Spleen (tissue), 7 donors: ENCODE measurements at regions not wholly inside any gene's neighbourhood (a gene's known extent, or its start where the extent isn't known, plus 50 kb on each side); places are given as distances from the start of the nearest gene placed in this dataset.
"Not testable (repeated sequence)": the region's sequence is repeated elsewhere in the genome, so short reads cannot be mapped to it uniquely, and the experiment has no call there.

ENCODE experiments used
- CTCF ChIP-seq, 11 experiments: fragments of 200-600 bp in 7 of 11; fragments of 450-650 bp in 4 of 11; sonication (generic) in 4 of 11; IDR thresholded peaks in 8 of 11; conservative IDR thresholded peaks in 3 of 11; 1 replicate in 7 of 11; 2 replicates in 4 of 11; pipeline versions ENCODE4 v1.4.0 to v1.8.0; 2016 to 2021; ENCODE audit warnings: antibody characterized with exemption in 11 of 11, inconsistent platforms in 4 of 11, mild to moderate bottlenecking in 1 of 11
- POLR2AphosphoS5 ChIP-seq, 3 donors: sonication (generic); formaldehyde crosslinking; IDR thresholded peaks; one replicate each; pipeline ENCODE4 v1.5.1; 2017; ENCODE audit warnings: antibody characterized with exemption in 3 of 3
- donor health status: DM: no; HTN: no; CAD: no; lungs with moderate emphysema.
- donor health status: DM: no; HTN: no; CAD: no.
- donor health status: DM: no; HTN: no; CAD: no.

DNA sequence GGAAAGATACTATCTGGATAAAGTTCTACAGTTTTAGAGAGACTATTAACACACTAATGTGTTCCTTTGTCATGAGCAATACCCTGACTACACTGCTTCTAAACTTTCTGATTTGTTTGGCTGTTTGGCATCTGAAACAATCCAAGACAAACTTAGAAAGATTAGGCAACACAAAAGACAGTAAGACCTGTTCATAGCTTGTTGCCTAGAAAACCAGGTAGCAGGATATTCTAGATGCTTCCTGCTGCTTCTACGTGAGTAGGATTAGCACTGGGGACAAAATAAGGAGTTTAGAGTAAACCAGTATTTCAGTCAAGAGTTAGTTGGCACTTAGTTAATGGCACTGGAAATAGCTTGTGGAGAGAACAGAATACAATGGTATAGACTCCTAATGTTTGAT, 256.5 kb downstream of the ZNF37A start:
- TF ChIP-seq CTCF (IDR thresholded peaks at IDR 0.05 in 8 of 11, conservative IDR thresholded peaks at IDR 0.05 in 3 of 11); POLR2AphosphoS5 (IDR thresholded peaks at IDR 0.05): not testable (repeated sequence)
